GM12878 (cell line): ENCODE measurements at regions not wholly inside any gene's neighbourhood (a gene's known extent, or its start where the extent isn't known, plus 50 kb on each side); places are given as distances from the start of the nearest gene placed in this dataset.

Source experiments
- ATAC-seq: fragments of 200-7000 bp; cut with Tn5 transposase; 3 replicates; pipeline ENCODE4 v1.9.1; 2020; ENCODE audit warnings: mild to moderate bottlenecking, moderate library complexity
- BruUV-seq: library from RNA; stranded (reverse); fragments of 400-500 nt; replicated peaks from 2 replicates; lab custom pipeline; 2021; lab: Mats Ljungman, UMichigan
- CTCF ChIA-PET: fragments of 300-600 bp; sonication (Branson Sonifier 250); formaldehyde crosslinking; extraction: SDS; loops from one replicate; lab custom pipeline; 2021; ENCODE audit warnings: inconsistent platforms; lab: Yijun Ruan, JAX
- POLR2A ChIA-PET: fragments of 350-600 bp; formaldehyde crosslinking; extraction: SDS; loops from one replicate; lab custom pipeline; 2021; ENCODE audit warnings: inconsistent platforms; lab: Charles Lee
- RAD21 ChIA-PET: fragments of 300-600 bp; sonication (Branson Sonifier 250); formaldehyde crosslinking; loops from one replicate; lab custom pipeline; 2023; ENCODE audit warnings: antibody characterized with exemption; ENCODE audit not compliant: unreplicated experiment; lab: Charles Lee
- SMC1A ChIA-PET: fragments of 300-600 bp; sonication (Branson Sonifier 250); formaldehyde crosslinking; loops from one replicate; lab custom pipeline; 2023; ENCODE audit not compliant: unreplicated experiment, uncharacterized antibody; lab: Charles Lee
- DNase-seq: peaks from one replicate; pipeline ENCODE4 v3.0.0-alpha.2; 2011; ENCODE audit warnings: low read depth, low spot score
- FAIRE-seq: peaks from 3 replicates; lab custom pipeline; 2011; peaks lifted over from hg19 to GRCh38; lab: Jason Lieb, UNC
- H2AFZ ChIP-seq: 2 replicates; pipeline ENCODE4 v1.6.0; 2011; ENCODE audit warnings: low read depth, low read length, control low read depth; ENCODE audit not compliant: control insufficient read depth
- H3K27ac ChIP-seq: 2 replicates; pipeline ENCODE4 v1.5.1; 2011; ENCODE audit warnings: control low read depth; ENCODE audit not compliant: control insufficient read depth, insufficient read depth
- H3K27me3 ChIP-seq, 2 experiments: replicated peaks in 1 of 2; 2 replicates each; pipeline versions ENCODE4 v1.6.0 to v1.6.1; 2011; ENCODE audit warnings: low read length in 1 of 2; ENCODE audit not compliant: control insufficient read depth in 2 of 2, insufficient read depth in 2 of 2
- H3K36me3 ChIP-seq, 2 experiments: 2 replicates each; pipeline ENCODE4 v1.5.1; 2011; ENCODE audit warnings: low read length in 1 of 2; ENCODE audit not compliant: control insufficient read depth in 2 of 2, insufficient read depth in 2 of 2
- H3K4me1 ChIP-seq: 2 replicates; pipeline ENCODE4 v1.6.1; 2011; ENCODE audit warnings: mild to moderate bottlenecking, low read length, moderate library complexity, mixed read lengths; ENCODE audit not compliant: control insufficient read depth, insufficient read depth
- H3K4me2 ChIP-seq: 2 replicates; pipeline ENCODE4 v1.6.0; 2011; ENCODE audit warnings: control low read depth; ENCODE audit not compliant: control insufficient read depth, insufficient read depth
- H3K4me3 ChIP-seq: fragments of 200-600 bp; sonication (generic); 2 replicates; pipeline ENCODE4 v1.5.1; 2016
- H3K79me2 ChIP-seq: 2 replicates; pipeline ENCODE4 v1.6.0; 2011; ENCODE audit warnings: low read length; ENCODE audit not compliant: control insufficient read depth, insufficient read depth
- H3K9ac ChIP-seq: 2 replicates; pipeline ENCODE4 v1.8.0; 2011; ENCODE audit warnings: low read length, control low read depth, mixed read lengths; ENCODE audit not compliant: control insufficient read depth, insufficient read depth
- H3K9me3 ChIP-seq: replicated peaks from 3 replicates; pipeline ENCODE4 v1.5.1; 2011; ENCODE audit warnings: mild to moderate bottlenecking, low read length; ENCODE audit not compliant: control insufficient read depth, insufficient read depth
- H4K20me1 ChIP-seq: 2 replicates; pipeline ENCODE4 v1.6.0; 2011; ENCODE audit not compliant: control insufficient read depth, insufficient read depth
- CBFB ChIP-seq: IDR thresholded peaks from 2 replicates; pipeline ENCODE4 v1.6.1; 2016; ENCODE audit warnings: antibody characterized with exemption, low read depth
- CBX3 ChIP-seq: fragments of 200-600 bp; sonication (generic); IDR thresholded peaks from 2 replicates; pipeline ENCODE4 v1.6.1; 2016; ENCODE audit warnings: low read depth, borderline replicate concordance
- DPF2 ChIP-seq: fragments of 450-650 bp; IDR thresholded peaks from 2 replicates; pipeline ENCODE4 v1.6.1; 2017; ENCODE audit warnings: mild to moderate bottlenecking
- EGR1 ChIP-seq, 2 experiments: IDR thresholded peaks; 1 replicate in 1 of 2; 2 replicates in 1 of 2; pipeline ENCODE4 v1.6.1; 2011 to 2012; ENCODE audit warnings: low read depth in 2 of 2, low read length in 2 of 2, borderline replicate concordance in 1 of 2, mild to moderate bottlenecking in 1 of 2, moderate library complexity in 1 of 2
- ELK1 ChIP-seq: IDR thresholded peaks from 2 replicates; pipeline ENCODE4 v1.6.1; 2012; ENCODE audit warnings: low read depth, low read length, improper control_type of control experiment
- FOXK2 ChIP-seq: fragments of 450-650 bp; IDR thresholded peaks from 2 replicates; pipeline ENCODE4 v1.6.1; 2017; ENCODE audit warnings: mild to moderate bottlenecking, moderate library complexity
- GATAD2B ChIP-seq: fragments of 450-650 bp; conservative IDR thresholded peaks from 2 replicates; pipeline ENCODE4 v1.6.1; 2017; ENCODE audit warnings: low read depth, mild to moderate bottlenecking, moderate library complexity
- KLF5 ChIP-seq: fragments of 450-650 bp; IDR thresholded peaks from 2 replicates; pipeline ENCODE4 v1.6.1; 2014; ENCODE audit warnings: mild to moderate bottlenecking; ENCODE audit not compliant: partially characterized antibody
- MTA2 ChIP-seq: fragments of 450-650 bp; IDR thresholded peaks from 2 replicates; pipeline ENCODE4 v1.6.1; 2016; ENCODE audit warnings: low read depth, mild to moderate bottlenecking, moderate library complexity
- NBN ChIP-seq: fragments of 450-650 bp; IDR thresholded peaks from 2 replicates; pipeline ENCODE4 v1.6.1; 2016
- POLR2A ChIP-seq: IDR thresholded peaks from 2 replicates; pipeline ENCODE4 v1.6.1; 2011; ENCODE audit warnings: low read depth, mild to moderate bottlenecking, low read length
- REST ChIP-seq: IDR thresholded peaks from 2 replicates; pipeline ENCODE4 v1.6.1; 2012; ENCODE audit warnings: mild to moderate bottlenecking, low read depth, low read length
- SMARCA5 ChIP-seq: fragments of 450-650 bp; IDR thresholded peaks from 2 replicates; pipeline ENCODE4 v1.6.1; 2017; ENCODE audit warnings: mild to moderate bottlenecking
- SP1 ChIP-seq: IDR thresholded peaks from one replicate; pipeline ENCODE4 v1.6.1; 2011; ENCODE audit warnings: low read depth, low read length
- SREBF2 ChIP-seq: IDR thresholded peaks from 2 replicates; pipeline ENCODE4 v1.6.1; 2012; ENCODE audit warnings: mild to moderate bottlenecking, low read length
- STAT3 ChIP-seq: IDR thresholded peaks from 2 replicates; pipeline ENCODE4 v1.6.1; 2011; ENCODE audit warnings: low read depth, low read length, improper control_type of control experiment
- SUPT20H ChIP-seq: IDR thresholded peaks from 2 replicates; pipeline ENCODE4 v1.6.1; 2011; ENCODE audit warnings: low read depth, mild to moderate bottlenecking, low read length, moderate library complexity, borderline replicate concordance; ENCODE audit not compliant: control insufficient read depth
- USF2 ChIP-seq: IDR thresholded peaks from 2 replicates; pipeline ENCODE4 v1.6.1; 2011; ENCODE audit warnings: low read depth, low read length, improper control_type of control experiment, borderline replicate concordance
- ZNF217 ChIP-seq: fragments of 450-650 bp; IDR thresholded peaks from 2 replicates; pipeline ENCODE4 v1.6.1; 2017; ENCODE audit warnings: antibody characterized with exemption, mild to moderate bottlenecking
- WGBS: methylation state at CpG from one replicate; pipeline ENCODE4 v1.1.6; 2016; ENCODE audit warnings: low lambda C conversion rate; ENCODE audit not compliant: insufficient replicate concordance, insufficient coverage; ENCODE audit errors: missing lambda C conversion rate; 5-methylcytosine and 5-hydroxymethylcytosine counted together
- in situ Hi-C: fragments of 300-500 bp; cut with MboI; formaldehyde crosslinking; loops from 9 replicates; pipeline ENCODE4 v1.14.3; 2018; ENCODE audit warnings: mixed read lengths
- intact Hi-C: fragments of 100-400 bp; cut with micrococcal nuclease; formaldehyde crosslinking; loops from one replicate; pipeline ENCODE4 v1.14.2; 2022; ENCODE audit not compliant: unreplicated experiment

GRCh38 chr2:139155991-139156390 lies 375.8 kb upstream of the NXPH2 start:
- no peak for TF ChIP-seq SUPT20H
- TF ChIP-seq CBX3 = no peak
- no peak for TF ChIP-seq SREBF2
- no peak for TF ChIP-seq POLR2A
- no peak for TF ChIP-seq USF2
- TF ChIP-seq ZNF217 = no peak
- TF ChIP-seq KLF5 = no peak
- TF ChIP-seq STAT3 = no peak
- no peak for TF ChIP-seq REST
- TF ChIP-seq MTA2 = no peak
- no peak for TF ChIP-seq CBFB
- TF ChIP-seq EGR1 (IDR thresholded peaks at IDR 0.05; ENCODE audit: borderline replicate concordance in 1 of 2, low read depth in 2 of 2, low read length in 2 of 2) = no peak
- TF ChIP-seq SP1 = no peak
- TF ChIP-seq ELK1 = no peak
- TF ChIP-seq GATAD2B = no peak
- no peak for TF ChIP-seq NBN
- no peak for TF ChIP-seq SMARCA5
- no peak for TF ChIP-seq DPF2
- no peak for TF ChIP-seq FOXK2
- in situ Hi-C loops = no loop called here
- 6% methylated on average over 3 of the region's 3 CpGs for WGBS
- ATAC-seq (no peak), FAIRE-seq (no peak), DNase-seq (no peak)
- H4K20me1 ChIP-seq = no peaks in the 10 kb centered on the region
- no peaks in the 10 kb centered on the region for H3K9me3 ChIP-seq
- H3K4me2 ChIP-seq = no peak overlapping the region
- H3K27me3 ChIP-seq = no peaks in the 10 kb centered on the region
- no peak overlapping the region for H2AFZ ChIP-seq
- no TSS peak for BruUV-seq
- CTCF ChIA-PET = interaction anchor here (0.7 kb wide), 1 partner anchor 15 kb away, joined by 3 read pairs; no protein-coding TSS in a partner anchor
- no peaks in the 10 kb centered on the region for H3K4me1 ChIP-seq
- intact Hi-C loops = no loop called here
- H3K27ac ChIP-seq = no peak overlapping the region
- POLR2A ChIA-PET = no interaction called here
- no peak overlapping the region for H3K4me3 ChIP-seq
- H3K9ac ChIP-seq = no peak overlapping the region
- SMC1A ChIA-PET = interaction anchor here (0.8 kb wide), 1 partner anchor 11 kb away, joined by 4 read pairs; no protein-coding TSS in a partner anchor
- H3K36me3 ChIP-seq = no peaks in the 10 kb centered on the region
- no peaks in the 10 kb centered on the region for H3K79me2 ChIP-seq
- RAD21 ChIA-PET = no interaction called here
